ENCODE measurements at regions not wholly inside any gene's neighbourhood (a gene's known extent, or its start where the extent isn't known, plus 50 kb on each side); places are given as distances from the start of the nearest gene placed in this dataset.

- H3K4me3 ChIP-seq (ENCODE audit: extremely low read depth in 1 of 4, insufficient read depth in 2 of 4, low read depth in 3 of 4, low read length in 4 of 4) = no peak overlapping the region
- no peaks in the 10 kb centered on the region; the same call in 1 of the 2 replicates for H3K23me2 ChIP-seq (ENCODE audit: low read depth, low read length)
- no peak overlapping the region for H4K8ac ChIP-seq (ENCODE audit: extremely low read depth, insufficient read depth, low read length)
- H3K4ac ChIP-seq (replicated peaks; ENCODE audit: insufficient read length, low read depth, low read length) = no peak overlapping the region
- H4K20me1 ChIP-seq (replicated peaks in 1 of 2; ENCODE audit: control insufficient read depth in 1 of 2, insufficient read depth in 2 of 2, low read length in 2 of 2) = no peaks in the 10 kb centered on the region
- no peak overlapping the region for H3K56ac ChIP-seq (replicated peaks; ENCODE audit: insufficient read length, low read depth, low read length)
- no peaks in the 10 kb centered on the region for H3K27me3 ChIP-seq (replicated peaks in 1 of 4; ENCODE audit: control insufficient read depth in 3 of 4, extremely low read depth in 1 of 4, insufficient read depth in 3 of 4, low read length in 3 of 4)
- H3K79me2 ChIP-seq (ENCODE audit: control insufficient read depth in 1 of 2, insufficient read depth in 2 of 2, low read length in 2 of 2) = no peaks in the 10 kb centered on the region
- H3K79me1 ChIP-seq (ENCODE audit: low read depth, low read length) = no peaks in the 10 kb centered on the region
- H4K5ac ChIP-seq (ENCODE audit: insufficient read length, low read depth, low read length) = no peak overlapping the region
- H3K9ac ChIP-seq (replicated peaks in 1 of 4; ENCODE audit: extremely low read depth in 1 of 4, low read depth in 3 of 4, low read length in 3 of 4) = no peak overlapping the region
- 96% methylated on average over 1 of the region's 1 CpG; no CpG with 5 or more reads in 1 of the 2 experiments for WGBS, 2 experiments (ENCODE audit: extremely low coverage in 1 of 2, insufficient coverage in 1 of 2, insufficient read length in 1 of 2, insufficient replicate concordance in 2 of 2, low coverage in 1 of 2, low lambda C conversion rate in 2 of 2, missing lambda C conversion rate in 1 of 2)
- no peak overlapping the region for H3K18ac ChIP-seq (ENCODE audit: extremely low read depth, low read length)
- no peak overlapping the region for H2BK120ac ChIP-seq (replicated peaks; ENCODE audit: low read depth, low read length)
- FAIRE-seq (no peak), DNase-seq (ENCODE audit: low read depth in 1 of 2, low spot score in 2 of 2) (no peak)
- H3K27ac ChIP-seq (ENCODE audit: low read depth, low read length) = no peak overlapping the region
- H3K23ac ChIP-seq (ENCODE audit: insufficient read length) = no peak overlapping the region
- no peaks in the 10 kb centered on the region for H3K36me3 ChIP-seq (ENCODE audit: control insufficient read depth in 2 of 4, insufficient read depth in 4 of 4, low read length in 3 of 4)
- H3K14ac ChIP-seq (ENCODE audit: insufficient read length) = no peak overlapping the region
- no peak overlapping the region for H2AFZ ChIP-seq (ENCODE audit: low read length)
- no peak for TF ChIP-seq HDAC6 (IDR thresholded peaks at IDR 0.05; ENCODE audit: low read depth, low read length)
- no peak for TF ChIP-seq EGR1 (IDR thresholded peaks at IDR 0.05; ENCODE audit: borderline replicate concordance, low read depth, low read length)
- no peak for TF ChIP-seq PHF8 (conservative IDR thresholded peaks at IDR 0.05; ENCODE audit: low read depth, low read length)
- TF ChIP-seq JUN (IDR thresholded peaks at IDR 0.05; ENCODE audit: low read depth, low read length) = no peak
- no peak for TF ChIP-seq JUND (IDR thresholded peaks at IDR 0.05; ENCODE audit: low read length)
- H2BK20ac ChIP-seq (ENCODE audit: low read length) = no peak overlapping the region
- H2BK12ac ChIP-seq (ENCODE audit: low read depth, low read length) = no peak overlapping the region
- no peaks in the 10 kb centered on the region for H3K4me1 ChIP-seq (replicated peaks in 1 of 4; ENCODE audit: control insufficient read depth in 3 of 4, insufficient read depth in 4 of 4, low read length in 3 of 4)
- CTCF ChIA-PET (ENCODE audit: partially characterized antibody) = interaction anchor here (0.6 to 1.3 kb wide), 2 partner anchors 16 to 35 kb away, joined by 4 read pairs; no protein-coding TSS in a partner anchor
- H3K9me3 ChIP-seq (ENCODE audit: insufficient read depth in 2 of 2, low read depth in 1 of 2, low read length in 1 of 2) = peaks cover 7 to 12% of the 10 kb centered on the region in 2 experiments; a peak in 1 of 4 replicates
- no peak overlapping the region for H4K91ac ChIP-seq (replicated peaks; ENCODE audit: insufficient read length, low read length)
- no peak overlapping the region for H2BK15ac ChIP-seq (ENCODE audit: low read length)
- no peak overlapping the region for H2BK5ac ChIP-seq (ENCODE audit: low read depth, low read length)
- POLR2A ChIA-PET (ENCODE audit: partially characterized antibody) = no interaction called here
- no peak overlapping the region for H3K4me2 ChIP-seq (ENCODE audit: insufficient read depth in 1 of 2, low read depth in 2 of 2, low read length in 2 of 2)
- H2AK5ac ChIP-seq (ENCODE audit: low read depth, low read length) = no peak overlapping the region
Observed at GRCh38 chr9:31958572-31958971, 425.9 kb upstream of the ACO1 start.
